Panc1 (cell line): ENCODE measurements at regions not wholly inside any gene's neighbourhood (a gene's known extent, or its start where the extent isn't known, plus 50 kb on each side); places are given as distances from the start of the nearest gene placed in this dataset.

Experiments
- ATAC-seq: fragments of 200-7000 bp; cut with Tn5 transposase; 2 replicates; pipeline ENCODE4 v1.9.1; 2020; ENCODE audit warnings: mild to moderate bottlenecking, moderate library complexity
- BruUV-seq: library from RNA; stranded (reverse); fragments of 400-500 nt; replicated peaks from 2 replicates; lab custom pipeline; 2021; lab: Mats Ljungman, UMichigan
- CTCF ChIA-PET: fragments of 300-600 bp; sonication (Branson Sonifier 250); formaldehyde crosslinking; loops from one replicate; lab custom pipeline; 2022; ENCODE audit warnings: antibody characterized with exemption; lab: Charles Lee
- POLR2A ChIA-PET: fragments of 300-600 bp; sonication (Branson Sonifier 250); formaldehyde crosslinking; loops from one replicate; lab custom pipeline; 2022; ENCODE audit warnings: antibody characterized with exemption; lab: Charles Lee
- DNase-seq: peaks from one replicate; pipeline ENCODE4 v3.0.0-alpha.2; 2010; ENCODE audit warnings: low read depth, low spot score
- H3K27ac ChIP-seq: 2 replicates; pipeline ENCODE4 v1.5.1; 2011; ENCODE audit warnings: mild to moderate bottlenecking, low read length, inconsistent platforms
- H3K27me3 ChIP-seq: fragments of 200-500 bp; sonication (Bioruptor generic); 2 replicates; pipeline ENCODE4 v1.6.0; 2014; ENCODE audit warnings: low read length, inconsistent platforms; ENCODE audit not compliant: control insufficient read depth, insufficient read depth
- H3K36me3 ChIP-seq: fragments of 200-500 bp; sonication (Bioruptor generic); 2 replicates; pipeline ENCODE4 v1.5.1; 2014; ENCODE audit warnings: inconsistent platforms, mild to moderate bottlenecking, low read length, moderate library complexity; ENCODE audit not compliant: control insufficient read depth, insufficient read depth
- H3K4me1 ChIP-seq: 2 replicates; pipeline ENCODE4 v1.5.1; 2011; ENCODE audit warnings: inconsistent platforms, mild to moderate bottlenecking, low read length, moderate library complexity; ENCODE audit not compliant: control insufficient read depth, insufficient read depth
- H3K4me3 ChIP-seq, 2 experiments: 2 replicates each; pipeline ENCODE4 v1.5.1; 2011 to 2012; ENCODE audit warnings: low read depth in 2 of 2, low read length in 2 of 2, mild to moderate bottlenecking in 2 of 2, inconsistent platforms in 1 of 2, moderate library complexity in 1 of 2
- H3K9me3 ChIP-seq: fragments of 200-500 bp; sonication (Bioruptor generic); 2 replicates; pipeline ENCODE4 v1.5.1; 2014; ENCODE audit warnings: low read depth, mild to moderate bottlenecking, inconsistent platforms, low read length, moderate library complexity; ENCODE audit not compliant: control insufficient read depth, insufficient read depth
- CTCF ChIP-seq: fragments of 450-650 bp; IDR thresholded peaks from 2 replicates; pipeline ENCODE4 v1.5.1; 2017; ENCODE audit warnings: mild to moderate bottlenecking
- POLR2AphosphoS5 ChIP-seq: IDR thresholded peaks from 2 replicates; pipeline ENCODE4 v1.6.1; 2012; ENCODE audit warnings: mild to moderate bottlenecking, low read depth, low read length, moderate library complexity
- REST ChIP-seq, 2 experiments: IDR thresholded peaks; 2 replicates each; pipeline ENCODE4 v1.6.1; 2011 to 2012; ENCODE audit warnings: low read depth in 2 of 2, control low read depth in 1 of 2, low read length in 1 of 2, mild to moderate bottlenecking in 1 of 2, moderate library complexity in 1 of 2; ENCODE audit not compliant: insufficient read depth in 1 of 2
- SIN3A ChIP-seq: IDR thresholded peaks from 2 replicates; pipeline ENCODE4 v1.6.1; 2012; ENCODE audit warnings: low read depth, mild to moderate bottlenecking, low read length, moderate library complexity, borderline replicate concordance; ENCODE audit not compliant: insufficient read depth
- TCF7L2 ChIP-seq: IDR thresholded peaks from 2 replicates; pipeline ENCODE4 v1.6.1; 2011; ENCODE audit warnings: mild to moderate bottlenecking, low read depth, low read length, inconsistent platforms
- in situ Hi-C: cut with HindIII; loops from 2 replicates; pipeline ENCODE4 v1.10.0; 2016; ENCODE audit warnings: low sequenced_read_pairs, low pct_unique_long_range_greater_than_20kb
- intact Hi-C: fragments of 100-400 bp; cut with micrococcal nuclease; formaldehyde crosslinking; loops from one replicate; pipeline ENCODE4 v1.10.0; 2022; ENCODE audit not compliant: unreplicated experiment

- ChIA-PET POLR2A (no interaction called here), CTCF (no interaction called here)
- ATAC-seq (no peak), DNase-seq (no peak)
- H3K4me1 ChIP-seq, result no peaks in the 10 kb centered on the region
- H3K27me3 ChIP-seq, result no peaks in the 10 kb centered on the region; the same call in 1 of the 2 replicates
- H3K36me3 ChIP-seq, result no peaks in the 10 kb centered on the region
- BruUV-seq, result no TSS peak
- H3K9me3 ChIP-seq, result no peaks in the 10 kb centered on the region
- no peak overlapping the region for H3K4me3 ChIP-seq
- TF ChIP-seq TCF7L2 (no peak), CTCF (no peak)
- in situ Hi-C loops, result no loop called here
- intact Hi-C loops, result no loop called here
- no peak overlapping the region for H3K27ac ChIP-seq
Measured at GRCh38 chr22:27327981-27328721, 473.4 kb downstream of the MN1 start.

GRCh38 chr22:27329131-27329850 lies 472.3 kb downstream of the MN1 start:
- Histone ChIP-seq H3K4me3 (no peak overlapping the region), H3K4me1 (no peaks in the 10 kb centered on the region), H3K9me3 (no peaks in the 10 kb centered on the region), H3K36me3 (no peaks in the 10 kb centered on the region), H3K27me3 (no peaks in the 10 kb centered on the region; the same call in 1 of the 2 replicates), H3K27ac (no peak overlapping the region)
- no peak for DNase-seq
- no TSS peak for BruUV-seq
- ATAC-seq, result no peak
- ChIA-PET CTCF (no interaction called here), POLR2A (no interaction called here)
- TF ChIP-seq SIN3A, result no peak
- TF ChIP-seq POLR2AphosphoS5, result no peak
- TF ChIP-seq TCF7L2, result no peak
- no peak for TF ChIP-seq CTCF
- no peak for TF ChIP-seq REST (IDR thresholded peaks at IDR 0.05; ENCODE audit: insufficient read depth in 1 of 2, low read depth in 2 of 2, low read length in 1 of 2)
- intact Hi-C loops (no loop called here), in situ Hi-C loops (no loop called here)
